Vagina (tissue), 2 donors: ENCODE measurements at regions not wholly inside any gene's neighbourhood (a gene's known extent, or its start where the extent isn't known, plus 50 kb on each side); places are given as distances from the start of the nearest gene placed in this dataset.
"Not testable (repeated sequence)": the region's sequence is repeated elsewhere in the genome, so short reads cannot be mapped to it uniquely, and the experiment has no call there.

Experiments
- CTCF ChIP-seq, 3 experiments: fragments of 450-650 bp in 2 of 3; fragments of 200-600 bp in 1 of 3; sonication (generic) in 1 of 3; IDR thresholded peaks; one replicate each; pipeline ENCODE4 v1.5.1; 2017 to 2019; ENCODE audit warnings: antibody characterized with exemption in 3 of 3, mild to moderate bottlenecking in 2 of 3, moderate library complexity in 2 of 3
- POLR2AphosphoS5 ChIP-seq, 2 donors: sonication (generic); formaldehyde crosslinking; IDR thresholded peaks; one replicate each; pipeline ENCODE4 v1.9.0; 2017; ENCODE audit warnings: antibody characterized with exemption in 2 of 2, mild to moderate bottlenecking in 2 of 2, low read depth in 1 of 2; ENCODE audit not compliant: insufficient read depth in 1 of 2

GRCh38 chr18:15003231-15003630 is 255.3 kb downstream of the ANKRD30B start:
- TF ChIP-seq CTCF (IDR thresholded peaks at IDR 0.05); POLR2AphosphoS5 (IDR thresholded peaks at IDR 0.05; ENCODE audit: insufficient read depth in 1 of 2, low read depth in 1 of 2): not testable (repeated sequence)
